Activated T-cell treated with anti-CD3 and anti-CD28 coated beads, Interleukin-2, amount 50 U/mL, for 24 hours (primary cell): ENCODE measurements at regions not wholly inside any gene's neighbourhood (a gene's known extent, or its start where the extent isn't known, plus 50 kb on each side); places are given as distances from the start of the nearest gene placed in this dataset.
"Not testable (repeated sequence)": the region's sequence is repeated elsewhere in the genome, so short reads cannot be mapped to it uniquely, and the experiment has no call there.

Experiments
- DNase-seq: peaks from one replicate; pipeline ENCODE4 v3.0.0-alpha.2; 2020
- H3K27ac Mint-ChIP-seq: 2 replicates; pipeline ENCODE4 v1.8.0; 2020; ENCODE audit warnings: mild to moderate bottlenecking, mixed read lengths
- H3K27me3 Mint-ChIP-seq: 2 replicates; pipeline ENCODE4 v1.8.0; 2020; ENCODE audit warnings: mixed read lengths
- H3K36me3 Mint-ChIP-seq: 2 replicates; pipeline ENCODE4 v1.8.0; 2020; ENCODE audit warnings: low read depth, mixed read lengths
- H3K4me1 Mint-ChIP-seq: 2 replicates; pipeline ENCODE4 v1.8.0; 2020; ENCODE audit warnings: low read depth, mixed read lengths
- H3K4me3 Mint-ChIP-seq: 2 replicates; pipeline ENCODE4 v1.8.0; 2020; ENCODE audit warnings: mild to moderate bottlenecking, moderate library complexity, mixed read lengths
- H3K9me3 Mint-ChIP-seq: 2 replicates; pipeline ENCODE4 v1.8.0; 2020; ENCODE audit warnings: mixed read lengths

DNA sequence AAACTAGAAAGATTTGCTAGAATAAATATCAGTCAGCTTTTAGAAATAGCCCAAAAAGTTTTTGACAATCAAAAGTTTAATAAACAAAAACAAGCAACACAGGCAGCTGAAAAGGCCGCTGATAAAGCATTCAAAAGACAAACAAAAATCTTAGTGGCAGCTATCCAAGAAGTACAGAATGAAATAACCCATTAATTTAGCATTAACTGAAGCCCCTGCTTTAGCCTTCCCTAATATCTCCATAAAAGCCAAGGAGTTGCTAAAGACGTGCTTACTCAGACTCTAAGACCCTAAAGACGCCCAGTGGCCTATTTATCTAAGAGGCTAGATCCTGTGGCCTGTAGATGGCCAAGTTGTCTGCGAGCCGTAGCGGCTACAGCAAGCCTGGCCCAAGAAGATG, 123.5 kb upstream of the DEFB108B start:
- H3K4me1 Mint-ChIP-seq, H3K27me3 Mint-ChIP-seq, H3K4me3 Mint-ChIP-seq, H3K36me3 Mint-ChIP-seq, H3K9me3 Mint-ChIP-seq, H3K27ac Mint-ChIP-seq, DNase-seq: not testable (repeated sequence)

DNA sequence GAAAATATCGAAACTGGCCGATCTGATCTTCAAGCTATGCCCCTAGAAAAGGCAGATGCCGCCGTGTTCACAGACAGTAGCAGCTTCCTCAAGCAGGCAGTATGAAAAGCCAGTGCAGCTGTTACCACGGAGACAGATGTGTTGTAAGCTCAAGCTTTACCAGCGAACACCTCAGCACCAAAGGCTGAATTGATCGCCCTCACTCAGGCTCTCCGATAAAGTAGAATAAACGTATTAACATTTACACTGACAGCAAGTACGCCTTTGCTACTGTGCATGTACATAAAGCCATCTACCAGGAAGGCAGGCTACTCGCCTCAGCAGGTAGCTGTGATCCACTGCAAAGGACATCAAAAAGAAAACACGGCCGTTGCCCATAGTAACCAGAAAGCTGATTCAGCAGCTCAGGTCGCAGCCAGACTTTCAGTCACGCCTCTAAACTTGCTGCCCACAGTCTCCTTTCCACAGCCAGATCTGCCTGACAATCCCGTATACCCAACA, 122.8 kb upstream of the DEFB108B start:
- not testable (repeated sequence) for H3K27me3 Mint-ChIP-seq, H3K4me1 Mint-ChIP-seq, H3K27ac Mint-ChIP-seq, H3K9me3 Mint-ChIP-seq, H3K36me3 Mint-ChIP-seq, H3K4me3 Mint-ChIP-seq
- DNase-seq = peak; percentile 38

DNA sequence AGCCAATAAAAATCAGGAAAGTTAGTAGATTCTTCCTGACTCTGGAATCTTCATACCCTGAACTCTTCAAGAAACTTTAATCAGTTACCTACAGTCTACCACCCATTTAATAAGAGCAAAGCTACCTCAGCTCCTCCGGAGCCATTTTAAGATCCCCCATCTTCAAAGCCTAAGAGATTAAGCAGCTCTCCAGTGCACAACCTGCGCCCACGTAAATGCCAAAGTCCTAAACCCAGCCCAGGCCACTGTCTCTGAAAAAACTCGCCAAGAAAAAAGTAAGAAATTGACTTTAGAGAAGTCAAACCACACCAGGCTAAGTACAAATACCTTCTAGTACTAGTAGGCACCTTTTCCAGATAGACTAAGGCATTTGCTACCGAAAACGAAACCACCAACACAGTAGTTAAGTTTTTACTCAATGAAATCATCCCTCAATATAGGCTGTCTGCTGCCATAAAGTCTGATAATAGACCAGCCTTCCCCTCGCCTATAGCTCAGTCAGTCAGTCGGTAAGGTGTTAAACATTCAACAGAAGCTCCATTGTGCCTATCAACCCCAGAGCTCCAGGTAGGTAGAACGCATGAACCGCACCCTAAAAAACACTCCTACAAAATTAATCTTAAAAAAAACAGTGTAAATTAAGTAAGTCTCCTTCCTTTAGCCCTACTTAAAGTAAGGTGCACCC, 122.2 kb upstream of the DEFB108B start:
- not testable (repeated sequence) for H3K9me3 Mint-ChIP-seq, H3K27me3 Mint-ChIP-seq, H3K4me3 Mint-ChIP-seq, H3K4me1 Mint-ChIP-seq, H3K36me3 Mint-ChIP-seq, H3K27ac Mint-ChIP-seq
- DNase-seq = peak; percentile 31

DNA sequence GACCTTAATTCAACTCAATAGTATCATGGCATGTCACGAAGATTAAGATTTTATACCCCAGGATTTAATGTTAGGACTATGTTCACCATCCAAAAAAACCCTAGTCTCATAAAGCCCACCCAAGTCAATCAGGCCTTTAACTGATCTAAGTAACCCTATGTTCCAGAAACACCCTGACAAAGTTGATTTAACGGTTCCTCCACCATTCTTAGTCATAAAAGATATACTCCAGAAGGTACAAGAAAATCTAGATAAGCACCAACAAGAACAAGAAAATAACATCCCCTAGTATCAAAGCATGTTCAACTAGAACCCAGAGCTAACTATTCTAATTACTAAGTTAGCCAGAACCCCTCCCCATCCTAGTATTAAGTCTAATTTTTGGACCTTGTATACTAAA, 120.7 kb upstream of the DEFB108B start:
- not testable (repeated sequence) for H3K9me3 Mint-ChIP-seq, H3K36me3 Mint-ChIP-seq, H3K27ac Mint-ChIP-seq, H3K4me1 Mint-ChIP-seq, DNase-seq, H3K27me3 Mint-ChIP-seq, H3K4me3 Mint-ChIP-seq

DNA sequence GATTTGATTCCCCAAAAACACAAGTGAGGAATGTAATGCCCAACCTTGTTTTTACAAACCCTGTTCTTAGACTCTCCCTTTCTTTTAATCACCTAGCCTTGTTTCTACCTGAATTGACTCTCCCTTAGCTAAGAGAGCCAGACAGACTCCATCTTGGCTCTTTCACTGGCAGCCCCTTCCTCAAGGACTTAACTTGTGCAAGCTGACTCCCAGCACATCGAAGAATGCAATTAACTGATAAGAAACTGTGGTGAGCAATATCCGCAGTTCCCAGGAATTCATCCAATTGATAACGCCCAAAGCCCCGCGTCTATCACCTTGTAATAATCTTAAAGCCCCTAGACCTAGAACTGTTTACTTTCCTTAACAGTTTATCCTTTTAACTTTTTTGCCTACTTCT, 120.2 kb upstream of the DEFB108B start:
- H3K4me3 Mint-ChIP-seq, H3K36me3 Mint-ChIP-seq, H3K4me1 Mint-ChIP-seq, H3K27me3 Mint-ChIP-seq, H3K9me3 Mint-ChIP-seq, DNase-seq, H3K27ac Mint-ChIP-seq: not testable (repeated sequence)

DNA sequence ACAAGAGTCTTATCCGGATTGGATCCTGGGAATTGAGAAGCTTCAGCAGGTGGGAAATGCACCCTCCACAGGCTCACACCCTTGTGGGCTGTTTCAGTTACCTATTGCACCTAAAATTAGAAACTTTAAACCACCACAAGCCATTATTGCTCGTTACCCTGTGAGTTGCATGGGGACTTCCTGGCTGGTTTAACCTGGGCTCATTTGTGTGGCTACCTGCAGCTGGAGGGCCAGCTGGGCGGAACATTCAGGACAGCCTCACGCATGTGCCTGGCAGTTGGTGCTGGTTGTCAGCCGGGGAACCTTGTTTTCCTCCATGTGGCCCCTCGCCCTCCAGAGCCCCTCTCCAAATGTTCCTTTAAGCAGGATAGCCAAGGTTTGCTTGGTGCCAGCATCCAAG, 118.5 kb upstream of the DEFB108B start:
- not testable (repeated sequence) for H3K27me3 Mint-ChIP-seq, H3K27ac Mint-ChIP-seq, H3K36me3 Mint-ChIP-seq, H3K4me1 Mint-ChIP-seq, H3K4me3 Mint-ChIP-seq, H3K9me3 Mint-ChIP-seq, DNase-seq

DNA sequence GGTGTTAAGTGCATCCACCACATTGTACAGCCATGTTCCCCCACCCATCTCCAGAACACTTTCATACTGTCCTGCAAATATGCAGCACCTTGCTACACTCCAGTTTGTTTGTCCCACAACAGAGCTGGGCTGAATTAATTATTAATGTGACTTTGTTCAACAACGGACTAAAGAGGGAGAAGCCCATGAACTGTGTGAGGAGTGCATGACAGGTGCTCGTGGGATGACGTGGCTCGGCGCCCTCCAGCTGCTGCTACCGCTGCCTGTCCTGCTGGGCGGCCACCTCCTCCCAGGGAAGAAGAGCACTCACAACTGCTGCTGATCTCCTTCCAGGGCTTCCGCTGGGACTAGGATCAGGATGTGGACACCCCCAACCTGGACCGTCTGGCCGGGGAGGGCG, 111.2 kb upstream of the DEFB108B start:
- not testable (repeated sequence) for H3K9me3 Mint-ChIP-seq, H3K4me1 Mint-ChIP-seq, H3K36me3 Mint-ChIP-seq

DNA sequence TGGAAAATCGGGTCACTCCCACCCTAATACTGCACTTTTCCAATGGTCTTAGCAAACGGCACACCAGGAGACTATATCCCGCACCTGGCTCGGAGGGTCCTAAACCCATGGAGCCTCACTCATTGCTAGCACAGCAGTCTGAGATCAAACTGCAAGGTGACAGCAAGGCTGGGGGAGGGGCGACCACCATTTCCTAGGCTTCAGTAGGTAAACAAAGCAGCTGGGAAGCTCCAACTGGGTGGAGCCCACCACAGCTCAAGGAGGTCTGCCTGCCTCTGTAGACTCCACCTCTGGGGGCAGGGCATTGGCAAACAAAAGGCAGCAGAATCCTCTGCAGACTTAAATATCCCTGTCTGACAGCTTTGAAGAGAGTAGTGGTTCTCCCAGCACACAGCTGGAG, 109.0 kb upstream of the DEFB108B start:
- not testable (repeated sequence) for H3K4me1 Mint-ChIP-seq, H3K36me3 Mint-ChIP-seq, H3K9me3 Mint-ChIP-seq, H3K27ac Mint-ChIP-seq, H3K4me3 Mint-ChIP-seq, DNase-seq
- H3K27me3 Mint-ChIP-seq = peaks cover 18% of the 10 kb centered on the region

More for the DNA sequence above, 111.2 kb upstream of the DEFB108B start:
- not testable (repeated sequence) for H3K27ac Mint-ChIP-seq, H3K4me3 Mint-ChIP-seq, DNase-seq
- peaks cover 18% of the 10 kb centered on the region for H3K27me3 Mint-ChIP-seq

DNA sequence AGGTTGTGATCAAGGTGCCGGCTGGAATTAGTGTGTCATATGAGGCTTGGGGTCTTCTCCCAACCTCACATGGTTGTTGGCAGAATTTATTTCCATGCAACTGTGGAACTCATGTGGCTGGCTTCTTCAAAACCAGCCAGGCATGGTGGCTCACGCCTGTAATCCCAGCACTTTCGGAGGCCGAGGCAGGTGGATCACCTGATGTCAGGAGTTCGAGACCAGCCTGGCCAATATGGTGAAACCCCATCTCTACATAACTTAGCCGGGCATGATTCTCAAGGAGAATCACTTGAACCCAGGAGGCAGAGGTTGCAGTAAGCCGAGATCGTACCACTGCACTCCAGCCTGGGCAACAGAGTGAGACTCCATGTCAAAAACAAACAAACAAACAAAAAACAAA, 102.3 kb upstream of the DEFB108B start:
- not testable (repeated sequence) for H3K36me3 Mint-ChIP-seq, H3K27ac Mint-ChIP-seq, H3K27me3 Mint-ChIP-seq, H3K4me3 Mint-ChIP-seq, DNase-seq, H3K9me3 Mint-ChIP-seq, H3K4me1 Mint-ChIP-seq

DNA sequence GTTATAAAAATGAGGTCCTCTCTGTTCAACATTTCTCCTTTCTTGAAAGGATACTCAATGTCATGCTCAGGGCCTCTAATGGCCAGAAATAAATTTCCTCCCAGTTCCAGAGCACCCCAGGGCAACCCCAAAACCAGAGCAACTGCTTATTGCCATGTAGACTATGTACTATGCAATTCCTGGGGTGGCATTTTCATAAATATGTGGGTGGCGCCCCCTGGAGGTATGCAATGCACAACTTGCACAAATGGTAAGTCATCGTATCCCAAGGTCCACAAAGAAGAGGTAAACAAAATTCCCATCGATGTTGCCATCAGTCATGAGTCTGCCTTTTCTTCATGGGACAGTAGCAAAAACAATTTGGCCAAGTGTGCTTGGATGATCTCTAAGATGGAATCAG, 98.6 kb upstream of the DEFB108B start:
- H3K27me3 Mint-ChIP-seq = peaks cover 15% of the 10 kb centered on the region
- H3K9me3 Mint-ChIP-seq, H3K36me3 Mint-ChIP-seq, H3K4me3 Mint-ChIP-seq, H3K4me1 Mint-ChIP-seq, H3K27ac Mint-ChIP-seq: not testable (repeated sequence)
- peak; percentile 44 for DNase-seq

DNA sequence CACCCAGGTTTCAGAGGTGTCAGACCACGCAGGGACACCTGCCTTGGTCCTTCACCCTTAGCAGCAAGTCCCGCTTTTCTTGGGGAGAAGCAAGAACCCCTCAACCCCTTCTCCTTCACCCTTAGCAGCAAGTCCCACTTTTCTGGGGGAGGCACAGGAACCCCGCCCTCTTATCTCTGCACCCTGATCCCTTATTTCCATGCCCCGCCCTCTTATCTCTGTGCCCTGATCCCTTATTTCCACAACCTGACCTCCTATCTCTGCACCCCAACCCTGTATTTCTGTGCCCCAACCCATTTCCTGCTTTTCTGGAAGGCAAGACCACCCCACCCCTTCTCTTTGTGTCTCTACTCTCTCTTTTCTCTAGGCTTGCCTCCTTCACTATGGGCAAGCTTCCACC, 94.7 kb upstream of the DEFB108B start:
- DNase-seq, H3K9me3 Mint-ChIP-seq, H3K4me1 Mint-ChIP-seq, H3K36me3 Mint-ChIP-seq, H3K27ac Mint-ChIP-seq, H3K4me3 Mint-ChIP-seq: not testable (repeated sequence)
- H3K27me3 Mint-ChIP-seq = peaks cover 34% of the 10 kb centered on the region

DNA sequence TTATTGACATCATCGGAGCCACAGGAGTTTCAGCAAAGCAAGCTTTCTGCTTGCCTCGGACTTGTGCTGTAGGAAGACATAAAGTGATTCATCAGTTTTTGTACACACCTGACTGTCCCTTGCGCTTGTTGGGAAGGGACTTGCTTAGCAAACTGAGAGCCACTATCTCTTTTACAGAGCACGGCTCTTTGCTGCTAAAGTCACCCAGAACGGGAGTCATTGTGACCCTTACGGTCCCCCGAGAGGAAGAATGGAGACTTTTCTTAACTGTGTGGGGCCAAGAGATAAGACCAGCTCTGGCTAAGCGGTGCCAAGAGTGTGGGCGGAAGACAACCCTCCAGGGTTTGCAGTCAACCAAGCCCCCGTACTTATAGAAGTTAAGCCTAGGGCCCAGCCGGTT, 89.6 kb upstream of the DEFB108B start:
- not testable (repeated sequence) for H3K4me1 Mint-ChIP-seq, H3K9me3 Mint-ChIP-seq, H3K4me3 Mint-ChIP-seq, H3K36me3 Mint-ChIP-seq, DNase-seq, H3K27ac Mint-ChIP-seq
- H3K27me3 Mint-ChIP-seq = peaks cover 38% of the 10 kb centered on the region

DNA sequence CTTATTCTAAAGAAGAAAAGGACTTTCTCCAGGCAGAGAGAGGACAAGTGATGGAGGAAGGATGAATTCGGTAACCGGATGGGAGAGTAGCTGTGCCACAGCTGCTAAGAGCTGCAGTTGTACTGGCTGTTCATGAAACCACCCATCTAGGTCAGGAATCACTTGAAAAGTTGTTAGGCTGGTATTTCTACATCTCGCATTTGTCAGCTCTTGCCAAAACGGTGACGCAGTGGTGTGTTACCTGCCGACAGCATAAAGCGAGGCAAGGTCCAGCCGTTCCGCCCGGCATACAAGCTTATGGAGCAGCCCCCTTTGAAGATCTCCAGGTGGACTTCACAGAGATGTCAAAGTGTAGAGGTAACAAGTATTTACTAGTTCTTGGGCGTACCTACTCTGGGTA, 87.3 kb upstream of the DEFB108B start:
- H3K9me3 Mint-ChIP-seq, H3K4me3 Mint-ChIP-seq, H3K27ac Mint-ChIP-seq, DNase-seq, H3K4me1 Mint-ChIP-seq, H3K36me3 Mint-ChIP-seq: not testable (repeated sequence)
- H3K27me3 Mint-ChIP-seq = peaks cover 35% of the 10 kb centered on the region

DNA sequence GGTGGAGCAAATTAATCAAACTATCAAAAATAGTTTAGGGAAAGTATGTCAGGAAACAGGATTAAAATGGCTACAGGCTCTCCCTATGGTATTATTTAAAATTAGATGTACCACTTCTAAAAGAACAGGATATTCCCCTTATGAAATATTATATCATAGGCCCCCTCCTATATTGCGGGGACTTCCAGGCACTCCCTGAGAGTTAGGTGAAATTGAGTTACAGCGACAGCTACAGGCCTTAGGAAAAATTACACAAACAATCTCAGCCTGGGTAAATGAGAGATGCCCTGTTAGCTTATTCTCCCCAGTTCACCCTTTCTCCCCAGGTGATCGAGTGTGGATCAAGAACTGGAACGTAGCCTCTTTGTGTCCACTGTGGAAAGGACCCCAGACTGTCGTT, 86.7 kb upstream of the DEFB108B start:
- not testable (repeated sequence) for DNase-seq, H3K36me3 Mint-ChIP-seq, H3K27ac Mint-ChIP-seq, H3K4me3 Mint-ChIP-seq, H3K4me1 Mint-ChIP-seq, H3K9me3 Mint-ChIP-seq
- H3K27me3 Mint-ChIP-seq = peaks cover 37% of the 10 kb centered on the region

DNA sequence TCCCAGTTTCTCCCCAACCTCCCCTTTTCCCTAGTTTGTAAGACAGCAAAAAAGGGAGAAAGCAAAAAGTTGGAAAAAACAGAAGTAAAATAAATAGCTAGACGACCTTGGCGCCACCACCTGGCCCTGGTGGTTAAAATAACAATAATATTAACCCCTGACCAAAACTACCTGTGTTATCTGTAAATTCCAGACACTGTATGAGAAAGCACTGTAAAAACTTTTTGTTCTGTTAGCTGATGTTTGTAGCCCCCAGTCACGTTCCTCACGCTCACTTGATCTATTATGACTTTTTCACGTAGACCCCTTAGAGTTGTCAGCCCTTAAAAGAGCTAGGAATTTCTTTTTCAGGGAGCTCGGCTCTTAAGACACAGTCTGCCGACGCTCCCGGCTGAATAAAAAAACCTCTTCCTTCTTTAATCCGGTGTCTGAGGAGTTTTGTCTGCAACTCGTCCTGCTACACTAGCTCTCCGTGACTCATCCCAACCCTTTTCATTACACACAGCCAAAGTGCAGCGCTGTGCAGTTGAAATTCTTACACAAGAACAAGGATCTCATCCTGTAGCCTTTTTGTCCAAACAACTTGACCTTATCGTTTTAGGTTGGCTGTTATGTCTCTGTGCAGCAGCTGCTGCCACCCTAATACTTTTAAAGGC, 83.9 kb upstream of the DEFB108B start:
- H3K27me3 Mint-ChIP-seq = peaks cover 39% of the 10 kb centered on the region
- H3K36me3 Mint-ChIP-seq, H3K4me1 Mint-ChIP-seq, H3K9me3 Mint-ChIP-seq, H3K4me3 Mint-ChIP-seq, DNase-seq, H3K27ac Mint-ChIP-seq: not testable (repeated sequence)

DNA sequence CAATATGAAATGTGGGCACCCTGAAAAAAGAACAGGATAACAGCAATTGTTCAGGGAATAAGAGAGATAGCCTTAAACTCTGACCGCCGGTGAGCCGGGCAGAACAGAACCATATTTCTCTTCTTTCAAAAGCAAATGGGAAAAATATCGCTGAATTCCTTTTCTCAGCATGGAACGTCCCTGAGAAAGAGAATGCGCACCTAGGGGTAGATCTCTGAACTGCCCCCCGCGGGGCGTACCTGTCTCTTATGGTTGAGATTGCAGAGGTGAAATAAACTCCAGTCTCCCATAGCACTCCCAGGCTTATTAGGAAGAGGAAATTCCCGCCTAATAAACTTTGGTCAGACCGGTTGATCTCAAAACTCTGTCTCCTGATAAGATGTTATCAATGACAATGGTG, 82.1 kb upstream of the DEFB108B start:
- H3K36me3 Mint-ChIP-seq, H3K4me1 Mint-ChIP-seq, H3K9me3 Mint-ChIP-seq, DNase-seq, H3K27ac Mint-ChIP-seq, H3K4me3 Mint-ChIP-seq: not testable (repeated sequence)
- peaks cover 37% of the 10 kb centered on the region for H3K27me3 Mint-ChIP-seq
